K562 (cell line): ENCODE measurements at regions not wholly inside any gene's neighbourhood (a gene's known extent, or its start where the extent isn't known, plus 50 kb on each side); places are given as distances from the start of the nearest gene placed in this dataset.

Source experiments
- ATAC-seq: fragments of 200-7000 bp; cut with Tn5 transposase; 3 replicates; pipeline ENCODE4 v1.9.1; 2020; ENCODE audit warnings: moderate library complexity
- BruUV-seq: library from RNA; stranded (reverse); fragments of 400-500 nt; replicated peaks from 2 replicates; lab custom pipeline; 2021; lab: Mats Ljungman, UMichigan
- CTCF ChIA-PET: fragments of 300-600 bp; formaldehyde crosslinking; extraction: SDS; loops from one replicate; lab custom pipeline; 2021; ENCODE audit warnings: low intra/inter-chr PET ratio; lab: Yijun Ruan, JAX
- POLR2A ChIA-PET: fragments of 300-600, 350-650 bp; sonication (Branson Sonifier 250); formaldehyde crosslinking; extraction: SDS; loops from one replicate; lab custom pipeline; 2021; ENCODE audit warnings: antibody characterized with exemption, inconsistent platforms; lab: Yijun Ruan, JAX
- DNase-seq, 4 experiments: peaks; one replicate each; pipeline versions ENCODE4 v3.0.0 to v3.0.0-alpha.2; 2011 to 2018; ENCODE audit warnings: low spot score in 3 of 4, mixed read lengths in 3 of 4; ENCODE audit errors: extremely low read depth in 1 of 4
- FAIRE-seq: peaks from 2 replicates; lab custom pipeline; 2011; peaks lifted over from hg19 to GRCh38; lab: Jason Lieb, UNC
- H2AFZ ChIP-seq: 2 replicates; pipeline ENCODE4 v1.6.0; 2011; ENCODE audit warnings: low read depth, low read length, control low read depth, inconsistent platforms
- H3K27ac ChIP-seq: fragments of 200-600 bp; 3 replicates; pipeline ENCODE4 v1.8.0; 2011; ENCODE audit warnings: low read depth, mild to moderate bottlenecking, control low read depth, inconsistent platforms, low read length, moderate library complexity, mixed read lengths; ENCODE audit errors: extremely low read depth
- H3K27me3 ChIP-seq, 2 experiments: fragments of 300-600 bp in 1 of 2; 2 replicates in 1 of 2; 3 replicates in 1 of 2; pipeline versions ENCODE4 v1.6.0 to v1.8.0; 2011; ENCODE audit warnings: inconsistent platforms in 2 of 2, low read length in 2 of 2, mild to moderate bottlenecking in 1 of 2, mixed read lengths in 1 of 2, moderate library complexity in 1 of 2; ENCODE audit not compliant: control insufficient read depth in 2 of 2, insufficient read depth in 2 of 2
- H3K36me3 ChIP-seq: fragments of 300-600 bp; 3 replicates; pipeline ENCODE4 v1.8.0; 2011; ENCODE audit warnings: mild to moderate bottlenecking, low read length, inconsistent platforms; ENCODE audit not compliant: control insufficient read depth, insufficient read depth
- H3K4me1 ChIP-seq, 2 experiments: fragments of 200-600 bp in 1 of 2; replicated peaks in 1 of 2; 2 replicates in 1 of 2; 3 replicates in 1 of 2; pipeline versions ENCODE4 v1.5.1 to v1.8.0; 2011; ENCODE audit warnings: inconsistent platforms in 2 of 2, low read length in 2 of 2, mild to moderate bottlenecking in 1 of 2, mixed read lengths in 1 of 2, moderate library complexity in 1 of 2; ENCODE audit not compliant: control insufficient read depth in 2 of 2, insufficient read depth in 2 of 2
- H3K4me2 ChIP-seq: 2 replicates; pipeline ENCODE4 v1.6.1; 2011; ENCODE audit warnings: low read length, control low read depth, inconsistent platforms, mixed read lengths; ENCODE audit not compliant: insufficient read depth
- H3K4me3 ChIP-seq: fragments of 200-600 bp; sonication (generic), shearing (Covaris generic); 2 replicates; pipeline ENCODE4 v1.5.1; 2016; ENCODE audit warnings: control low read depth, inconsistent platforms
- H3K79me2 ChIP-seq: fragments of 200-600 bp; 3 replicates; pipeline ENCODE4 v1.8.0; 2011; ENCODE audit warnings: low read length, inconsistent platforms; ENCODE audit not compliant: control insufficient read depth, insufficient read depth
- H3K9ac ChIP-seq, 2 experiments: 2 replicates each; pipeline versions ENCODE4 v1.6.0 to v1.6.1; 2011; ENCODE audit warnings: low read depth in 2 of 2, low read length in 2 of 2, control low read depth in 1 of 2, inconsistent platforms in 1 of 2, mild to moderate bottlenecking in 1 of 2, mixed read lengths in 1 of 2; ENCODE audit not compliant: insufficient read depth in 1 of 2
- H3K9me1 ChIP-seq: one replicate; pipeline ENCODE4 v1.6.0; 2011; ENCODE audit warnings: inconsistent platforms, mild to moderate bottlenecking, low read length, moderate library complexity; ENCODE audit not compliant: control insufficient read depth, insufficient read depth
- H3K9me3 ChIP-seq: replicated peaks from 2 replicates; pipeline ENCODE4 v1.5.1; 2011; ENCODE audit warnings: low read depth, low read length, inconsistent platforms; ENCODE audit not compliant: control insufficient read depth, insufficient read depth
- H4K20me1 ChIP-seq: replicated peaks from 2 replicates; pipeline ENCODE4 v1.6.1; 2011; ENCODE audit warnings: low read length, inconsistent platforms, mixed read lengths; ENCODE audit not compliant: control insufficient read depth, insufficient read depth
- ARNT ChIP-seq, 2 experiments: fragments of 450-650 bp; IDR thresholded peaks; 2 replicates each; pipeline ENCODE4 v1.6.1; 2016; ENCODE audit warnings: mild to moderate bottlenecking in 1 of 2
- BRF1 ChIP-seq: IDR thresholded peaks from 3 replicates; pipeline ENCODE4 v1.6.1; 2011; ENCODE audit warnings: borderline replicate concordance, mild to moderate bottlenecking; ENCODE audit not compliant: insufficient read length; ENCODE audit errors: extremely low read depth
- CBX8 ChIP-seq: fragments of 200-600 bp; sonication (generic); IDR thresholded peaks from 2 replicates; pipeline ENCODE4 v1.6.1; 2012; ENCODE audit warnings: borderline replicate concordance, mixed run types, low read depth, mild to moderate bottlenecking, moderate library complexity, mixed read lengths, low read length, control low read depth, inconsistent platforms; ENCODE audit not compliant: poor library complexity, severe bottlenecking; ENCODE audit errors: extremely low read depth
- CCAR2 ChIP-seq: fragments of 200-400 bp; formaldehyde crosslinking; IDR thresholded peaks from 2 replicates; pipeline ENCODE4 v1.6.1; 2017; ENCODE audit warnings: mild to moderate bottlenecking, low read depth, low read length
- DNMT1 ChIP-seq: fragments of 450-650 bp; IDR thresholded peaks from 2 replicates; pipeline ENCODE4 v1.6.1; 2016; ENCODE audit warnings: antibody characterized with exemption, mild to moderate bottlenecking
- HMBOX1 ChIP-seq: sonication (generic); IDR thresholded peaks from 2 replicates; pipeline ENCODE4 v1.6.1; 2016
- MAFF ChIP-seq: IDR thresholded peaks from 2 replicates; pipeline ENCODE4 v1.6.1; 2012; ENCODE audit warnings: low read length, improper control_type of control experiment
- MECOM ChIP-seq: fragments of 250-450 bp; sonication (Bioruptor Pico); IDR thresholded peaks from 2 replicates; pipeline ENCODE4 v1.8.0; 2022; ENCODE audit warnings: inconsistent platforms
- MITF ChIP-seq: IDR thresholded peaks from 2 replicates; pipeline ENCODE4 v1.6.1; 2014; ENCODE audit warnings: antibody characterized with exemption
- MXD1 ChIP-seq: fragments of 250-450 bp; sonication (Bioruptor Pico); IDR thresholded peaks from 2 replicates; pipeline ENCODE4 v1.8.0; 2021; ENCODE audit warnings: borderline replicate concordance, mild to moderate bottlenecking, moderate library complexity; ENCODE audit not compliant: poor library complexity, severe bottlenecking
- RBBP5 ChIP-seq: fragments of 200-600 bp; sonication (generic); IDR thresholded peaks from 2 replicates; pipeline ENCODE4 v1.6.1; 2012; ENCODE audit warnings: borderline replicate concordance, mild to moderate bottlenecking, low read length, control low read depth, inconsistent platforms; ENCODE audit not compliant: insufficient read depth, poor library complexity, severe bottlenecking
- RHOXF2B ChIP-seq: fragments of 250-450 bp; sonication (Bioruptor Pico); conservative IDR thresholded peaks from 2 replicates; pipeline ENCODE4 v1.5.1; 2021
- THRAP3 ChIP-seq: fragments of 450-650 bp; IDR thresholded peaks from 2 replicates; pipeline ENCODE4 v1.6.1; 2016; ENCODE audit warnings: mild to moderate bottlenecking, inconsistent platforms, borderline replicate concordance
- ZBTB49 ChIP-seq: sonication (generic); formaldehyde crosslinking; IDR thresholded peaks from 2 replicates; pipeline ENCODE4 v1.8.0; 2022; ENCODE audit warnings: missing genetic modification reagents, mild to moderate bottlenecking, borderline replicate concordance
- ZC3H11A ChIP-seq: IDR thresholded peaks from 2 replicates; pipeline ENCODE4 v1.6.1; 2012; ENCODE audit warnings: low read depth, low read length, improper control_type of control experiment
- ZNF253 ChIP-seq: fragments of 250-450 bp; sonication (Bioruptor Pico); conservative IDR thresholded peaks from 2 replicates; pipeline ENCODE4 v1.6.1; 2021; ENCODE audit warnings: mild to moderate bottlenecking
- ZNF668 ChIP-seq: fragments of 250-450 bp; sonication (Bioruptor Pico); IDR thresholded peaks from 2 replicates; pipeline ENCODE4 v1.8.0; 2022; ENCODE audit warnings: mild to moderate bottlenecking, inconsistent platforms
- WGBS: fragments of 100-300 bp; shearing (Covaris generic); methylation state at CpG from one replicate; pipeline ENCODE4 v1.1.6; 2016; ENCODE audit warnings: low coverage, mixed read lengths; ENCODE audit not compliant: insufficient coverage; ENCODE audit errors: missing lambda C conversion rate; 5-methylcytosine and 5-hydroxymethylcytosine counted together
- in situ Hi-C: fragments of 300-500 bp; cut with MboI; formaldehyde crosslinking; loops from 4 replicates; pipeline ENCODE4 v1.15.0; 2018; ENCODE audit warnings: inconsistent platforms, mixed read lengths
- intact Hi-C: fragments of 100-400 bp; cut with micrococcal nuclease; formaldehyde crosslinking; loops from 2 replicates; pipeline ENCODE4 v1.14.2; 2022

- TF ChIP-seq ZBTB49 (CRISPR knock-in tag), result no peak
- no peak for TF ChIP-seq BRF1
- no peak for TF ChIP-seq MXD1 (CRISPR knock-in tag)
- no peak for TF ChIP-seq MECOM (CRISPR knock-in tag)
- no peak for TF ChIP-seq ZC3H11A
These were observed 131.2 kb upstream of the TSHZ2 start (continued) for GRCh38 chr20:52841003-52841402.

DNA sequence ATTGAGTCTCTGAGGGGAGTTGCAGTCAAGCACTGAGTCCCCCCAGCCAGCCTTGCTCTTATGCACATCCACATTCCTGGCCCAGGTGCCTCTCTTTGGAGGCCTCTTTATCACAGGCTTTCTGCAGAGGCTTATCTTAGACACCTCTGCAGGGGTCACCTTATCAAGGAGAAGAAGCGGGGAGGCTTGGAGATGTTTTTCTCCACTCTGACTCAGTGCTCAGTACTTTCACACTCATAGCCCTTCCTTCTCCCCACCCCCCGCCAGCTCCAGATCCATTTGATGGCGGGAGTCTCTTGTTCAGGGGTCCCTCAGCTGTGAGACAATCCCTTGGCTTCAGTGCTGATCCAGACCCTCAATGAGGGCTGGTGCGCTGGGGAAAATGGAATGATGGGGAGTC lies 132.1 kb upstream of the TSHZ2 start:
- H3K79me2 ChIP-seq, result no peaks in the 10 kb centered on the region
- no peak overlapping the region for H3K4me3 ChIP-seq
- ATAC-seq, result no peak
- no peak overlapping the region for H3K27ac ChIP-seq
- peaks cover 0 to 12% of the 10 kb centered on the region in 2 experiments; a peak in 2 of 5 replicates for H3K27me3 ChIP-seq
- POLR2A ChIA-PET, result interaction anchor here (0.8 kb wide), 1 partner anchor 460 kb away, joined by 3 read pairs; no protein-coding TSS in a partner anchor
- CTCF ChIA-PET, result no interaction called here
- intact Hi-C loops (no loop called here), in situ Hi-C loops (no loop called here)
- H3K4me1 ChIP-seq, result no peaks in the 10 kb centered on the region
- no peak overlapping the region for H2AFZ ChIP-seq
- no peaks in the 10 kb centered on the region for H3K9me1 ChIP-seq
- no TSS peak for BruUV-seq
- no peak for DNase-seq
- H3K9me3 ChIP-seq, result no peaks in the 10 kb centered on the region
- no peak for FAIRE-seq
- H3K4me2 ChIP-seq, result no peak overlapping the region
- H4K20me1 ChIP-seq, result no peaks in the 10 kb centered on the region
- 0% methylated on average over 3 of the region's 4 CpGs for WGBS
- no peak overlapping the region for H3K9ac ChIP-seq
- H3K36me3 ChIP-seq, result no peaks in the 10 kb centered on the region
- no peak for TF ChIP-seq CBX8
- no peak for TF ChIP-seq ZNF668 (CRISPR knock-in tag)
- no peak for TF ChIP-seq ARNT (IDR thresholded peaks at IDR 0.05)
- no peak for TF ChIP-seq RBBP5
- no peak for TF ChIP-seq RHOXF2B
- TF ChIP-seq THRAP3, result no peak
- no peak for TF ChIP-seq HMBOX1
- no peak for TF ChIP-seq ZNF253
- TF ChIP-seq MAFF, result no peak
- TF ChIP-seq DNMT1, result no peak
- no peak for TF ChIP-seq CCAR2
- TF ChIP-seq MITF, result no peak
